Neural cell (in vitro differentiated cells): ENCODE measurements at regions not wholly inside any gene's neighbourhood (a gene's known extent, or its start where the extent isn't known, plus 50 kb on each side); places are given as distances from the start of the nearest gene placed in this dataset.

ENCODE experiments used
- H2AFZ ChIP-seq: fragments of 200-600, 300-800 bp; sonication (generic), shearing (Covaris generic); 2 replicates; pipeline ENCODE4 v1.6.0; 2014; ENCODE audit warnings: low read depth, mild to moderate bottlenecking, antibody characterized with exemption, low read length, moderate library complexity
- H3F3A ChIP-seq: fragments of 200-600 bp; shearing (Covaris generic); 2 replicates; pipeline ENCODE4 v1.6.1; 2016; ENCODE audit warnings: mild to moderate bottlenecking, moderate library complexity, mixed read lengths, antibody characterized with exemption, low read length; ENCODE audit not compliant: insufficient read depth, poor library complexity, severe bottlenecking
- H3K27ac ChIP-seq: fragments of 200-600, 300-800 bp; sonication (generic), shearing (Covaris generic); 2 replicates; pipeline ENCODE4 v1.5.1; 2014; ENCODE audit warnings: mild to moderate bottlenecking, low read length, moderate library complexity
- H3K27me3 ChIP-seq: fragments of 300-800, 200-600 bp; sonication (generic), shearing (Covaris generic); 2 replicates; pipeline ENCODE4 v1.6.0; 2014; ENCODE audit warnings: mild to moderate bottlenecking, low read depth, low read length, moderate library complexity; ENCODE audit not compliant: insufficient read depth
- H3K36me3 ChIP-seq: fragments of 300-800, 200-600 bp; sonication (generic), shearing (Covaris generic); 2 replicates; pipeline ENCODE4 v1.5.1; 2014; ENCODE audit warnings: mild to moderate bottlenecking, antibody characterized with exemption, low read length, moderate library complexity; ENCODE audit not compliant: insufficient read depth
- H3K4me2 ChIP-seq: fragments of 300-800, 200-600 bp; sonication (generic), shearing (Covaris generic); 2 replicates; pipeline ENCODE4 v1.6.0; 2014; ENCODE audit warnings: mild to moderate bottlenecking, low read length
- H3K4me3 ChIP-seq: fragments of 300-800, 200-600 bp; sonication (generic), shearing (Covaris generic); 2 replicates; pipeline ENCODE4 v1.5.1; 2014; ENCODE audit warnings: mild to moderate bottlenecking, low read length, moderate library complexity
- H3K79me2 ChIP-seq: fragments of 200-600 bp; shearing (Covaris generic); replicated peaks from 2 replicates; pipeline ENCODE4 v1.6.0; 2014; ENCODE audit warnings: mild to moderate bottlenecking, low read length, moderate library complexity; ENCODE audit not compliant: insufficient read depth
- H3K9ac ChIP-seq: fragments of 300-800, 200-600 bp; sonication (generic), shearing (Covaris generic); 2 replicates; pipeline ENCODE4 v1.6.1; 2016; ENCODE audit warnings: mild to moderate bottlenecking, low read length, mixed read lengths
- H3K9me2 ChIP-seq: fragments of 200-600 bp; shearing (Covaris generic); 2 replicates; pipeline ENCODE4 v1.6.1; 2016; ENCODE audit warnings: mild to moderate bottlenecking, low read length, mixed read lengths; ENCODE audit not compliant: insufficient read depth
- H3K9me3 ChIP-seq: fragments of 200-600, 300-800 bp; sonication (generic), shearing (Covaris generic); 2 replicates; pipeline ENCODE4 v1.6.1; 2016; ENCODE audit warnings: mild to moderate bottlenecking, mixed run types, low read length, moderate library complexity, mixed read lengths
- H4K20me1 ChIP-seq: fragments of 200-600 bp; shearing (Covaris generic); 2 replicates; pipeline ENCODE4 v1.6.1; 2016; ENCODE audit warnings: mild to moderate bottlenecking, mixed run types; ENCODE audit not compliant: insufficient read depth
- CTCF ChIP-seq: fragments of 450-650 bp; IDR thresholded peaks from 2 replicates; pipeline ENCODE4 v1.5.1; 2014; ENCODE audit warnings: antibody characterized with exemption, mild to moderate bottlenecking, moderate library complexity; ENCODE audit not compliant: poor library complexity, severe bottlenecking
- EP300 ChIP-seq: fragments of 450-650 bp; conservative IDR thresholded peaks from 2 replicates; pipeline ENCODE4 v1.6.1; 2014; ENCODE audit warnings: antibody characterized with exemption, mild to moderate bottlenecking, moderate library complexity; ENCODE audit not compliant: poor library complexity, severe bottlenecking
- EZH2 ChIP-seq: fragments of 200-600, 300-800 bp; shearing (Covaris generic), sonication (generic); IDR thresholded peaks from 2 replicates; pipeline ENCODE4 v1.6.1; 2014; ENCODE audit warnings: antibody characterized with exemption, low read length, borderline replicate concordance, mild to moderate bottlenecking; ENCODE audit not compliant: insufficient read depth, poor library complexity, severe bottlenecking
- MXI1 ChIP-seq: fragments of 450-650 bp; conservative IDR thresholded peaks from 2 replicates; pipeline ENCODE4 v1.6.1; 2014; ENCODE audit warnings: antibody characterized with exemption, mild to moderate bottlenecking; ENCODE audit not compliant: poor library complexity, severe bottlenecking
- POLR2AphosphoS5 ChIP-seq: IDR thresholded peaks from 2 replicates; pipeline ENCODE4 v1.6.1; 2012
- RAD21 ChIP-seq: fragments of 450-650 bp; conservative IDR thresholded peaks from 2 replicates; pipeline ENCODE4 v1.6.1; 2014; ENCODE audit warnings: antibody characterized with exemption, mild to moderate bottlenecking, moderate library complexity
- REST ChIP-seq: IDR thresholded peaks from 2 replicates; pipeline ENCODE4 v1.6.1; 2012; ENCODE audit warnings: borderline replicate concordance
- SMC3 ChIP-seq: fragments of 450-650 bp; conservative IDR thresholded peaks from 2 replicates; pipeline ENCODE4 v1.6.1; 2014; ENCODE audit warnings: antibody characterized with exemption, mild to moderate bottlenecking, moderate library complexity; ENCODE audit not compliant: poor library complexity
- TAF1 ChIP-seq: IDR thresholded peaks from 2 replicates; pipeline ENCODE4 v1.6.1; 2012; ENCODE audit warnings: low read depth

DNA sequence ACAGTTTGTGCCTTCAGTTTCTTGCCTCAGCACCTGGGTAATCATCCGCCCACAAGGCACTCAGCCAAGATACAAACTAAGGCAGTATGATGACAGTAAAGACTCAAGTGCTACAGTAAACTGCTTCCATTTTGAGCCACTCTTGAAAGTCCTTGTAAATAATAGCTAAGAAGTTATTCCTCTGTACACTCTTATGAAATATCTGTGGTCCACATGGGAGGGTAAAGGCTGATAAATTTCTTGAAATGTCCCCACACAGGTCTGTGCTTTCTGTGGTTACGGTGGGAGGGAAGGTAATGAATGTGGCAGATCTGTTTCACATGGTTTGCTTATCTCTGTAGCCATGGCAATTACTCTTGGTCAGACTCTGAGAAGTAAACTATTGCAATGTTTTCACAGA, 551.0 kb upstream of the ZWINT start:
- no peaks in the 10 kb centered on the region for H4K20me1 ChIP-seq
- no peak overlapping the region for H3K9ac ChIP-seq
- no peak overlapping the region for H3K4me2 ChIP-seq
- H3K36me3 ChIP-seq, result no peaks in the 10 kb centered on the region
- no peaks in the 10 kb centered on the region for H3K27me3 ChIP-seq
- H3K9me3 ChIP-seq, result no peaks in the 10 kb centered on the region
- H3K79me2 ChIP-seq, result no peaks in the 10 kb centered on the region
- no peak overlapping the region for H2AFZ ChIP-seq
- H3F3A ChIP-seq, result no peaks in the 10 kb centered on the region
- no peak overlapping the region for H3K27ac ChIP-seq
- TF ChIP-seq SMC3, result no peak
- TF ChIP-seq EZH2, result no peak
- TF ChIP-seq EP300, result no peak
- no peak for TF ChIP-seq RAD21
- TF ChIP-seq CTCF, result no peak
- no peak for TF ChIP-seq TAF1
- no peak for TF ChIP-seq POLR2AphosphoS5
- no peak for TF ChIP-seq REST
- TF ChIP-seq MXI1, result no peak
- no peaks in the 10 kb centered on the region for H3K9me2 ChIP-seq
- no peak overlapping the region for H3K4me3 ChIP-seq

- TF ChIP-seq REST, result no peak
- TF ChIP-seq RAD21, result no peak
- TF ChIP-seq SMC3, result no peak
- no peak for TF ChIP-seq MXI1
- TF ChIP-seq CTCF, result no peak
- TF ChIP-seq POLR2AphosphoS5, result no peak
- no peak for TF ChIP-seq TAF1
- TF ChIP-seq EZH2, result no peak
- TF ChIP-seq EP300, result no peak
- Histone ChIP-seq H3K27ac (no peak overlapping the region), H2AFZ (no peak overlapping the region), H3K36me3 (no peaks in the 10 kb centered on the region), H3K4me3 (no peak overlapping the region), H3K4me2 (no peak overlapping the region), H3K27me3 (no peaks in the 10 kb centered on the region), H3K79me2 (no peaks in the 10 kb centered on the region), H4K20me1 (no peaks in the 10 kb centered on the region), H3K9me3 (no peaks in the 10 kb centered on the region), H3K9ac (no peak overlapping the region), H3F3A (no peaks in the 10 kb centered on the region), H3K9me2 (no peaks in the 10 kb centered on the region)
Observed at GRCh38 chr10:56905051-56905450, 544.0 kb upstream of the ZWINT start.
